Thyroid gland (tissue), 4 donors: ENCODE measurements at regions not wholly inside any gene's neighbourhood (a gene's known extent, or its start where the extent isn't known, plus 50 kb on each side); places are given as distances from the start of the nearest gene placed in this dataset.

ENCODE experiments used
- POLR2A ChIP-seq, 2 donors: fragments of 450-650 bp; IDR thresholded peaks; one replicate each; pipeline ENCODE4 v1.6.1; 2017; ENCODE audit warnings: antibody characterized with exemption in 2 of 2, mild to moderate bottlenecking in 2 of 2, moderate library complexity in 1 of 2
- TF ChIP-seq, protein P1 (sequence below), 6 experiments: fragments of 200-600 bp in 3 of 6; fragments of 450-650 bp in 3 of 6; sonication (generic) in 3 of 6; IDR thresholded peaks; one replicate each; pipeline ENCODE4 v1.5.1; 2016 to 2019; ENCODE audit warnings: antibody characterized with exemption in 6 of 6, mild to moderate bottlenecking in 2 of 6, inconsistent platforms in 1 of 6, moderate library complexity in 1 of 6

- TF ChIP-seq, protein P1, sequence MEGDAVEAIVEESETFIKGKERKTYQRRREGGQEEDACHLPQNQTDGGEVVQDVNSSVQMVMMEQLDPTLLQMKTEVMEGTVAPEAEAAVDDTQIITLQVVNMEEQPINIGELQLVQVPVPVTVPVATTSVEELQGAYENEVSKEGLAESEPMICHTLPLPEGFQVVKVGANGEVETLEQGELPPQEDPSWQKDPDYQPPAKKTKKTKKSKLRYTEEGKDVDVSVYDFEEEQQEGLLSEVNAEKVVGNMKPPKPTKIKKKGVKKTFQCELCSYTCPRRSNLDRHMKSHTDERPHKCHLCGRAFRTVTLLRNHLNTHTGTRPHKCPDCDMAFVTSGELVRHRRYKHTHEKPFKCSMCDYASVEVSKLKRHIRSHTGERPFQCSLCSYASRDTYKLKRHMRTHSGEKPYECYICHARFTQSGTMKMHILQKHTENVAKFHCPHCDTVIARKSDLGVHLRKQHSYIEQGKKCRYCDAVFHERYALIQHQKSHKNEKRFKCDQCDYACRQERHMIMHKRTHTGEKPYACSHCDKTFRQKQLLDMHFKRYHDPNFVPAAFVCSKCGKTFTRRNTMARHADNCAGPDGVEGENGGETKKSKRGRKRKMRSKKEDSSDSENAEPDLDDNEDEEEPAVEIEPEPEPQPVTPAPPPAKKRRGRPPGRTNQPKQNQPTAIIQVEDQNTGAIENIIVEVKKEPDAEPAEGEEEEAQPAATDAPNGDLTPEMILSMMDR (IDR thresholded peaks at IDR 0.05), result no peak
- TF ChIP-seq POLR2A (IDR thresholded peaks at IDR 0.05), result no peak
Measured at GRCh38 chr14:48035836-48036235, 360.4 kb upstream of the MDGA2 start.
